Mesendoderm (in vitro differentiated cells): ENCODE measurements at regions not wholly inside any gene's neighbourhood (a gene's known extent, or its start where the extent isn't known, plus 50 kb on each side); places are given as distances from the start of the nearest gene placed in this dataset.

Experiments used
- DNase-seq: peaks from one replicate; pipeline ENCODE4 v3.0.0; 2013
- H2AK5ac ChIP-seq: 2 replicates; pipeline ENCODE4 v1.6.1; 2013; ENCODE audit warnings: low read length, inconsistent platforms
- H2BK120ac ChIP-seq: 2 replicates; pipeline ENCODE4 v1.6.1; 2013; ENCODE audit warnings: low read depth, mild to moderate bottlenecking, low read length, moderate library complexity, mixed read lengths
- H2BK15ac ChIP-seq: replicated peaks from 2 replicates; pipeline ENCODE4 v1.6.1; 2013; ENCODE audit warnings: low read depth, mild to moderate bottlenecking, moderate library complexity
- H2BK5ac ChIP-seq: 2 replicates; pipeline ENCODE4 v1.6.1; 2013; ENCODE audit warnings: low read length, inconsistent platforms
- H3K18ac ChIP-seq: 2 replicates; pipeline ENCODE4 v1.6.1; 2013; ENCODE audit warnings: mild to moderate bottlenecking, low read length, mixed read lengths
- H3K23ac ChIP-seq: one replicate; pipeline ENCODE4 v1.6.1; 2013; ENCODE audit warnings: low read length
- H3K27ac ChIP-seq: 2 replicates; pipeline ENCODE4 v1.5.1; 2013; ENCODE audit warnings: low read depth, mild to moderate bottlenecking, inconsistent platforms, low read length, moderate library complexity
- H3K27me3 ChIP-seq: 2 replicates; pipeline ENCODE4 v1.6.1; 2013; ENCODE audit warnings: low read length, control low read depth, mild to moderate bottlenecking, inconsistent platforms; ENCODE audit not compliant: insufficient read depth, poor library complexity
- H3K36me3 ChIP-seq: 2 replicates; pipeline ENCODE4 v1.6.1; 2013; ENCODE audit warnings: low read length, inconsistent platforms; ENCODE audit not compliant: control insufficient read depth, insufficient read depth
- H3K4ac ChIP-seq: one replicate; pipeline ENCODE4 v1.6.1; 2013; ENCODE audit warnings: low read depth, mild to moderate bottlenecking, low read length, moderate library complexity
- H3K4me1 ChIP-seq: 2 replicates; pipeline ENCODE4 v1.6.1; 2013; ENCODE audit warnings: low read depth, low read length, inconsistent platforms; ENCODE audit not compliant: control insufficient read depth
- H3K4me2 ChIP-seq: 2 replicates; pipeline ENCODE4 v1.6.1; 2013; ENCODE audit warnings: low read length
- H3K4me3 ChIP-seq: 2 replicates; pipeline ENCODE4 v1.5.1; 2013; ENCODE audit warnings: mild to moderate bottlenecking, low read length
- H3K56ac ChIP-seq: one replicate; pipeline ENCODE4 v1.6.1; 2013; ENCODE audit warnings: low read length
- H3K79me1 ChIP-seq: 2 replicates; pipeline ENCODE4 v1.6.1; 2013; ENCODE audit warnings: low read length, inconsistent platforms
- H3K79me2 ChIP-seq: 2 replicates; pipeline ENCODE4 v1.6.1; 2013; ENCODE audit warnings: mild to moderate bottlenecking, low read length; ENCODE audit not compliant: control insufficient read depth, insufficient read depth
- H3K9ac ChIP-seq: 2 replicates; pipeline ENCODE4 v1.6.1; 2013; ENCODE audit warnings: low read length, inconsistent platforms
- H4K5ac ChIP-seq: one replicate; pipeline ENCODE4 v1.6.1; 2013; ENCODE audit warnings: low read length
- H4K8ac ChIP-seq: one replicate; pipeline ENCODE4 v1.6.1; 2013; ENCODE audit warnings: low read depth, mild to moderate bottlenecking, control low read depth, low read length, moderate library complexity
- WGBS: extraction: QIAGEN DNeasy Blood & Tissue Kit; methylation state at CpG from one replicate; pipeline ENCODE4 v1.1.7; 2013; ENCODE audit warnings: low lambda C conversion rate, missing lambda C conversion rate; ENCODE audit not compliant: insufficient coverage; ENCODE audit errors: extremely low coverage; 5-methylcytosine and 5-hydroxymethylcytosine counted together

DNA sequence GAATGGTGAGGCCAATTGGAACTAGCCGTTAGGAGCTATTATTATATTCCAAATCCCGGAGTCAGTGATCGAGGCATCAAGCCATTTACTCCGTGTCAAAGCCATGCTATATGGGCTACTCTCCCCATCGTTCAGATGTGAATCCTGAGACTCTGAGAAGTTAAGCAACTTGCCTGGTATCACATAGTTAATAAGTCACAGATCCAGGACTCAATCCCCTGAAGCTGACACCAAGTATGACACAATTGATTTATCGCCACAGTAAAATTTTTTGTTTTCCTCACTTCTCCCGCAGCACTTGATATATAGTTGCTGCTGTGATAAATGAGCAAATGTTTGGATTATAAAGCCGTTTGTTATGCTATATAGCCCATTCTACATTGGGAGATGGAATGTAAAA is 50.8 kb upstream of the TSHZ2 start:
- no peak for DNase-seq
- Histone ChIP-seq H3K4ac (no peak overlapping the region), H3K23ac (no peak overlapping the region), H3K4me1 (no peaks in the 10 kb centered on the region), H3K36me3 (no peaks in the 10 kb centered on the region), H3K4me3 (no peak overlapping the region), H2BK5ac (no peak overlapping the region), H3K79me2 (no peaks in the 10 kb centered on the region), H4K5ac (no peak overlapping the region), H3K27me3 (no peaks in the 10 kb centered on the region), H2BK15ac (no peak overlapping the region), H3K9ac (no peak overlapping the region), H3K56ac (no peak overlapping the region), H3K79me1 (no peaks in the 10 kb centered on the region), H2BK120ac (no peak overlapping the region), H2AK5ac (no peak overlapping the region), H4K8ac (no peak overlapping the region), H3K4me2 (no peak overlapping the region), H3K18ac (no peak overlapping the region), H3K27ac (no peak overlapping the region)
- no CpG with 5 or more reads among the region's 8 CpGs for WGBS

DNA sequence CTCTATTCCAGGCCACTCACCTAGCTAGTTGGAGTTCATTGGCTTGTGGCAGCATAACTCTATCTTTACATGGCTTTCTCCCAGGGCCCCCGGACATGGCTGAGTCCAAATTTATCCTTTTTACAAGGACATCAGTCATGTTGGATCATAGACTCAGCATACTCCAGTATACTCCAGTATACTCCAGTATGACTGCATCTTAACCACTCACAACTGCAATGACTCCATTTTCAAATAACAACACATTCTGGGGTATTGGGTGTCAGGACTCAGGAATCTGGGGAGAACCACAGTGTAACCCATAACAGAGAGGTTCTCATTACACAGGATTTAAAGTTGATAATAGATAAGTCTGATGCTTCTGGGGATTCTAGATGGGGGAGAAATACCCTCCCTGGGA is 53.8 kb upstream of the TSHZ2 start:
- Histone ChIP-seq H3K27ac (no peak overlapping the region), H3K4me3 (no peak overlapping the region), H3K79me1 (no peaks in the 10 kb centered on the region), H3K23ac (no peak overlapping the region), H2AK5ac (no peak overlapping the region), H3K79me2 (no peaks in the 10 kb centered on the region), H3K18ac (no peak overlapping the region), H2BK120ac (no peak overlapping the region), H2BK5ac (no peak overlapping the region), H4K5ac (no peak overlapping the region), H3K9ac (no peak overlapping the region), H3K27me3 (no peaks in the 10 kb centered on the region), H3K4me1 (no peaks in the 10 kb centered on the region), H3K36me3 (no peaks in the 10 kb centered on the region), H3K4ac (no peak overlapping the region), H3K56ac (no peak overlapping the region), H3K4me2 (no peak overlapping the region), H2BK15ac (no peak overlapping the region), H4K8ac (no peak overlapping the region)
- WGBS = no CpG with 5 or more reads among the region's 1 CpG
- DNase-seq = no peak

GRCh38 chr20:52915564-52915963 is 56.6 kb upstream of the TSHZ2 start:
- Histone ChIP-seq H3K27me3 (no peaks in the 10 kb centered on the region), H3K4me3 (no peak overlapping the region), H3K79me2 (no peaks in the 10 kb centered on the region), H3K4ac (no peak overlapping the region), H3K9ac (no peak overlapping the region), H3K4me2 (no peak overlapping the region), H2BK120ac (no peak overlapping the region), H3K23ac (no peak overlapping the region), H3K27ac (no peak overlapping the region), H3K4me1 (no peaks in the 10 kb centered on the region), H3K79me1 (no peaks in the 10 kb centered on the region), H2BK15ac (no peak overlapping the region), H4K8ac (no peak overlapping the region), H3K56ac (no peak overlapping the region), H3K18ac (no peak overlapping the region), H2BK5ac (no peak overlapping the region), H3K36me3 (no peaks in the 10 kb centered on the region), H4K5ac (no peak overlapping the region), H2AK5ac (no peak overlapping the region)
- no CpG with 5 or more reads among the region's 1 CpG for WGBS
- DNase-seq = no peak

DNA sequence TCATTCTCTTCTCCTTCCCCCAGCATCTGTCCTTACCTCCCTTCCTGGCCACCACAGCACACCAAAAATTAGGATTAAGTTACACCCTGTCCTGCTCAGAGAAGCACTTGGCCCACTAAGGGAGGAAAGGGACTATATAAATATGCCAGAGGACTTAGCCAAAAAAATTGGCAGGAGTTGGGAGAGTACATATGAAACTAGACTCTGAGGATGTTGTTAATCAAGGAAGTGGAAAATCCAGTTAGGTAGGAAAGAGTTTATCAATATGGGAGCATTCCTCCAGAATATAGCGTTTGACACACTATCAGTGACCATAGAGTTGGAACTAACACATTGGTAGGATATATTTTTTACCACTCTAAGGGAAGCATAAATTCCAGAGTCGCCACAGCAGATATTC is 57.3 kb upstream of the TSHZ2 start:
- no peak overlapping the region for H4K5ac ChIP-seq
- H2BK5ac ChIP-seq = no peak overlapping the region
- DNase-seq = no peak
- no peak overlapping the region for H3K18ac ChIP-seq
- H2BK15ac ChIP-seq = no peak overlapping the region
- H3K56ac ChIP-seq = no peak overlapping the region
- no peak overlapping the region for H3K27ac ChIP-seq
- H3K4me1 ChIP-seq = no peaks in the 10 kb centered on the region
- no peak overlapping the region for H2BK120ac ChIP-seq
- H2AK5ac ChIP-seq = no peak overlapping the region
- H3K9ac ChIP-seq = no peak overlapping the region
- H3K4me3 ChIP-seq = no peak overlapping the region
- H3K36me3 ChIP-seq = no peaks in the 10 kb centered on the region
- WGBS = no CpG with 5 or more reads among the region's 2 CpGs
- H3K4ac ChIP-seq = no peak overlapping the region
- no peaks in the 10 kb centered on the region for H3K27me3 ChIP-seq
- no peak overlapping the region for H4K8ac ChIP-seq
- H3K23ac ChIP-seq = no peak overlapping the region
- no peaks in the 10 kb centered on the region for H3K79me1 ChIP-seq
- H3K4me2 ChIP-seq = no peak overlapping the region
- no peaks in the 10 kb centered on the region for H3K79me2 ChIP-seq

- Histone ChIP-seq H3K36me3 (no peaks in the 10 kb centered on the region), H4K8ac (no peak overlapping the region), H2BK120ac (no peak overlapping the region), H3K27me3 (no peaks in the 10 kb centered on the region), H3K4me2 (no peak overlapping the region), H3K4ac (no peak overlapping the region), H2AK5ac (no peak overlapping the region), H3K23ac (no peak overlapping the region), H3K27ac (no peak overlapping the region), H2BK15ac (no peak overlapping the region), H2BK5ac (no peak overlapping the region), H3K18ac (no peak overlapping the region), H3K79me2 (no peaks in the 10 kb centered on the region), H3K4me3 (no peak overlapping the region), H3K4me1 (no peaks in the 10 kb centered on the region), H4K5ac (no peak overlapping the region), H3K9ac (no peak overlapping the region), H3K79me1 (no peaks in the 10 kb centered on the region), H3K56ac (no peak overlapping the region)
- WGBS = no CpG with 5 or more reads among the region's 3 CpGs
- no peak for DNase-seq
Observed at GRCh38 chr20:52913650-52914387, 58.3 kb upstream of the TSHZ2 start.
